B cell (primary cell): ENCODE measurements at regions not wholly inside any gene's neighbourhood (a gene's known extent, or its start where the extent isn't known, plus 50 kb on each side); places are given as distances from the start of the nearest gene placed in this dataset.

Source experiments
- ATAC-seq: fragments of 200-7000 bp; cut with Tn5 transposase; one replicate; pipeline ENCODE4 v1.10.0; 2021; ENCODE audit warnings: low read depth, mild to moderate bottlenecking, moderate number of reproducible peaks, moderate library complexity
- CTCF ChIA-PET: fragments of 350-600 bp; sonication (Branson Sonifier 250); formaldehyde crosslinking; loops from one replicate; lab custom pipeline; 2021; ENCODE audit warnings: antibody characterized with exemption, inconsistent platforms; lab: Charles Lee
- POLR2A ChIA-PET: fragments of 350-600 bp; sonication (Branson Sonifier 250); formaldehyde crosslinking; loops from one replicate; lab custom pipeline; 2021; ENCODE audit warnings: antibody characterized with exemption; lab: Charles Lee
- DNase-seq: peaks from one replicate; pipeline ENCODE4 v3.0.0; 2013
- H2AFZ ChIP-seq: 2 replicates; pipeline ENCODE4 v1.6.1; 2012; ENCODE audit warnings: mild to moderate bottlenecking, low read depth, low read length; ENCODE audit not compliant: insufficient read depth, poor library complexity, severe bottlenecking
- H3K27ac ChIP-seq, 2 donors: 1 replicate in 1 of 2; 2 replicates in 1 of 2; pipeline ENCODE4 v1.5.1; 2012 to 2013; ENCODE audit warnings: low read length in 2 of 2, mild to moderate bottlenecking in 2 of 2, moderate library complexity in 1 of 2
- H3K27me3 ChIP-seq, 4 experiments: fragments of 200-600 bp in 1 of 4; sonication (generic) in 1 of 4; replicated peaks in 1 of 4; 1 replicate in 2 of 4; 2 replicates in 2 of 4; pipeline versions ENCODE4 v1.6.1 to v1.7.0; 2013 to 2016; ENCODE audit warnings: low read length in 3 of 4, mild to moderate bottlenecking in 2 of 4, mixed read lengths in 1 of 4, moderate library complexity in 1 of 4; ENCODE audit not compliant: insufficient read depth in 4 of 4, control insufficient read depth in 3 of 4; ENCODE audit errors: control extremely low read depth in 1 of 4
- H3K36me3 ChIP-seq, 2 experiments: replicated peaks in 1 of 2; 1 replicate in 1 of 2; 2 replicates in 1 of 2; pipeline versions ENCODE4 v1.6.1 to v1.7.1; 2013; ENCODE audit warnings: low read length in 1 of 2; ENCODE audit not compliant: insufficient read depth in 2 of 2, control insufficient read depth in 1 of 2; ENCODE audit errors: control extremely low read depth in 1 of 2, extremely low read depth in 1 of 2
- H3K4me1 ChIP-seq, 2 donors: fragments of 200-600 bp in 1 of 2; sonication (generic) in 1 of 2; 1 replicate in 1 of 2; 2 replicates in 1 of 2; pipeline versions ENCODE4 v1.5.1 to v1.6.1; 2013 to 2017; ENCODE audit warnings: low read length in 2 of 2; ENCODE audit not compliant: control insufficient read depth in 2 of 2, insufficient read depth in 2 of 2
- H3K4me2 ChIP-seq: replicated peaks from 2 replicates; pipeline ENCODE3; 2012; ENCODE audit warnings: mild to moderate bottlenecking, low read depth, low read length; ENCODE audit not compliant: poor library complexity, severe bottlenecking
- H3K4me3 ChIP-seq, 5 experiments: fragments of 200-600 bp in 1 of 5; sonication (generic) in 1 of 5; 1 replicate in 3 of 5; 2 replicates in 2 of 5; pipeline versions ENCODE4 v1.5.1 to v1.7.0; 2011 to 2016; ENCODE audit warnings: low read length in 4 of 5, mild to moderate bottlenecking in 4 of 5, low read depth in 2 of 5, control low read depth in 1 of 5, moderate library complexity in 1 of 5; ENCODE audit not compliant: insufficient read depth in 1 of 5; ENCODE audit errors: control extremely low read depth in 1 of 5, extremely low read depth in 1 of 5
- H3K79me2 ChIP-seq: fragments of 200-600 bp; sonication (generic); one replicate; pipeline ENCODE4 v1.6.0; 2016; ENCODE audit warnings: low read length; ENCODE audit not compliant: control insufficient read depth, insufficient read depth
- H3K9ac ChIP-seq: fragments of 200-600 bp; sonication (generic); 2 replicates; pipeline ENCODE4 v1.6.1; 2017; ENCODE audit warnings: mild to moderate bottlenecking, low read length, moderate library complexity
- H3K9me3 ChIP-seq, 3 donors: one replicate each; pipeline versions ENCODE4 v1.6.1 to v1.7.1; 2013; ENCODE audit warnings: low read length in 2 of 3; ENCODE audit not compliant: control insufficient read depth in 2 of 3, insufficient read depth in 1 of 3; ENCODE audit errors: control extremely low read depth in 1 of 3
- H4K20me1 ChIP-seq: 2 replicates; pipeline ENCODE4 v1.6.0; 2012; ENCODE audit warnings: mild to moderate bottlenecking, low read length; ENCODE audit not compliant: insufficient read depth, control insufficient read depth, poor library complexity, severe bottlenecking
- H3K27ac Mint-ChIP-seq: one replicate; pipeline ENCODE4 v1.8.0; 2021; ENCODE audit warnings: mixed read lengths
- H3K27me3 Mint-ChIP-seq: one replicate; pipeline ENCODE4 v1.8.0; 2021; ENCODE audit warnings: mixed read lengths
- H3K4me1 Mint-ChIP-seq: one replicate; pipeline ENCODE4 v1.8.0; 2021; ENCODE audit warnings: mixed read lengths
- H3K4me3 Mint-ChIP-seq: one replicate; pipeline ENCODE4 v1.8.0; 2021; ENCODE audit warnings: mixed read lengths
- H3K9me3 Mint-ChIP-seq: one replicate; pipeline ENCODE4 v1.8.0; 2022; ENCODE audit warnings: mixed read lengths; ENCODE audit not compliant: insufficient read depth
- EZH2 ChIP-seq: IDR thresholded peaks from 2 replicates; pipeline ENCODE4 v1.6.1; 2012; ENCODE audit warnings: borderline replicate concordance, low read depth, mild to moderate bottlenecking, moderate library complexity, low read length; ENCODE audit not compliant: insufficient read depth, poor library complexity, severe bottlenecking
- WGBS: methylation state at CpG from one replicate; pipeline ENCODE4 v1.1.5; 2013; ENCODE audit warnings: missing lambda C conversion rate; ENCODE audit not compliant: insufficient coverage; 5-methylcytosine and 5-hydroxymethylcytosine counted together
- intact Hi-C: fragments of 100-400 bp; cut with micrococcal nuclease; formaldehyde crosslinking; loops from one replicate; pipeline ENCODE4 v1.10.0; 2022
- TF ChIP-seq, protein P1 (sequence below): fragments of 200-600 bp; IDR thresholded peaks from one replicate; pipeline ENCODE4 v1.8.0; 2022; ENCODE audit warnings: antibody characterized with exemption, mild to moderate bottlenecking

DNA sequence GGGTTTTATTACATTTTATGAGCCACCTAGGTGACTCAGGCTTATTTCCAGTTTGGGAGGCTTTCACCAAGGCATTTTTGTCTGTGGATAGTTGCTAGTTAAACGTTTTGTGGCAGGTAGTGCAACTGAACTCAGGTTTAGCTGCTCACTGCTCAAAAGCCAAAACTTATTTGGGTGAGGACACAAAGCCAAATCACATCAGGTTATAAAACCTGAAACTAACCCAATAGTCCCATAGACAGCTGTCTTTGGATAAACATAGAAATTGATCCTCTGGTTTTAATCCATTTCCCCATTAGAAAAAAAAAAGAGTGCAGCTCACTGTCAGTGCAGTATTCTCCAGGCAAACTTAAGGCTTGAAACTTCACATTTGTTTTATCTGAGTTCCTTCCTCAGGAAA is 362.6 kb upstream of the TFPI start:
- no CpG with 5 or more reads among the region's 1 CpG for WGBS
- H3K4me1 ChIP-seq: no peaks in the 10 kb centered on the region
- H3K79me2 ChIP-seq: no peaks in the 10 kb centered on the region
- CTCF ChIA-PET: no interaction called here
- TF ChIP-seq, protein P1, sequence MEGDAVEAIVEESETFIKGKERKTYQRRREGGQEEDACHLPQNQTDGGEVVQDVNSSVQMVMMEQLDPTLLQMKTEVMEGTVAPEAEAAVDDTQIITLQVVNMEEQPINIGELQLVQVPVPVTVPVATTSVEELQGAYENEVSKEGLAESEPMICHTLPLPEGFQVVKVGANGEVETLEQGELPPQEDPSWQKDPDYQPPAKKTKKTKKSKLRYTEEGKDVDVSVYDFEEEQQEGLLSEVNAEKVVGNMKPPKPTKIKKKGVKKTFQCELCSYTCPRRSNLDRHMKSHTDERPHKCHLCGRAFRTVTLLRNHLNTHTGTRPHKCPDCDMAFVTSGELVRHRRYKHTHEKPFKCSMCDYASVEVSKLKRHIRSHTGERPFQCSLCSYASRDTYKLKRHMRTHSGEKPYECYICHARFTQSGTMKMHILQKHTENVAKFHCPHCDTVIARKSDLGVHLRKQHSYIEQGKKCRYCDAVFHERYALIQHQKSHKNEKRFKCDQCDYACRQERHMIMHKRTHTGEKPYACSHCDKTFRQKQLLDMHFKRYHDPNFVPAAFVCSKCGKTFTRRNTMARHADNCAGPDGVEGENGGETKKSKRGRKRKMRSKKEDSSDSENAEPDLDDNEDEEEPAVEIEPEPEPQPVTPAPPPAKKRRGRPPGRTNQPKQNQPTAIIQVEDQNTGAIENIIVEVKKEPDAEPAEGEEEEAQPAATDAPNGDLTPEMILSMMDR: no peak
- no peak for TF ChIP-seq EZH2
- H3K9me3 ChIP-seq: no peaks in the 10 kb centered on the region
- H3K27ac ChIP-seq: no peak overlapping the region
- no peak overlapping the region for H3K4me3 ChIP-seq
- no peak for DNase-seq
- H3K4me2 ChIP-seq: no peak overlapping the region
- H3K9me3 Mint-ChIP-seq: no peaks in the 10 kb centered on the region
- POLR2A ChIA-PET: no interaction called here
- no peak overlapping the region for H3K27ac Mint-ChIP-seq
- no peaks in the 10 kb centered on the region for H3K4me1 Mint-ChIP-seq
- ATAC-seq: no peak
- no peaks in the 10 kb centered on the region for H3K27me3 ChIP-seq
- no peak overlapping the region for H2AFZ ChIP-seq
- H3K27me3 Mint-ChIP-seq: no peaks in the 10 kb centered on the region
- H3K4me3 Mint-ChIP-seq: no peak overlapping the region
- H3K36me3 ChIP-seq: no peaks in the 10 kb centered on the region
- intact Hi-C loops: no loop called here
- no peak overlapping the region for H3K9ac ChIP-seq
- H4K20me1 ChIP-seq: no peaks in the 10 kb centered on the region

DNA sequence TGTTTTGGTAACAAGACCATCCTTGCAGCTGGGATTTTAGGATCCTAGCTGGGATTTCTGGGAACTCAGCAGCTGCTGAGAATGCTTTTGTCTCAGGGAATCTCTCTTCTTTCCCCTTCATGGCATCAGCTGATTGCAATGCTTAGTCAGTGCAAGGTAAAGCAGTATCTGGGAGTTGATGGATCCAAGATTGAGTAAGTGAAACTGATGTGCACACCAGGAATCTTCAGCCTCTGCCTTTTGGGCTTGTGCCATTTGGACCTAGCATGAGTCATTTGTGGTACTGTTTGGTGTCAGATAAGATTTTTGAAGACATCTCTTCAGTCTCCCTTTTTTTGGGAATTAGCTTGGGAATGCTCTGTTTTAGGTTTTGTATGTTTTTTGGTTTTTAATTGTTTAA is 363.3 kb upstream of the TFPI start:
- Histone ChIP-seq H3K27ac (no peak overlapping the region), H3K36me3 (no peaks in the 10 kb centered on the region), H4K20me1 (no peaks in the 10 kb centered on the region), H3K79me2 (no peaks in the 10 kb centered on the region), H3K9me3 (no peaks in the 10 kb centered on the region), H3K27me3 (no peaks in the 10 kb centered on the region), H2AFZ (no peak overlapping the region), H3K4me2 (no peak overlapping the region), H3K9ac (no peak overlapping the region), H3K4me1 (no peaks in the 10 kb centered on the region), H3K4me3 (no peak overlapping the region)
- TF ChIP-seq, protein P1: no peak
- no peak for TF ChIP-seq EZH2
- ChIA-PET CTCF (no interaction called here), POLR2A (no interaction called here)
- H3K27ac Mint-ChIP-seq: no peak overlapping the region
- ATAC-seq: no peak
- H3K4me3 Mint-ChIP-seq: no peak overlapping the region
- no peak for DNase-seq
- H3K27me3 Mint-ChIP-seq: no peaks in the 10 kb centered on the region
- H3K9me3 Mint-ChIP-seq: peaks cover 2% of the 10 kb centered on the region
- intact Hi-C loops: no loop called here
- no peaks in the 10 kb centered on the region for H3K4me1 Mint-ChIP-seq
